Embryonic facial prominence (tissue), 1 donor: ENCODE measurements at regions not wholly inside any gene's neighbourhood (a gene's known extent, or its start where the extent isn't known, plus 50 kb on each side); places are given as distances from the start of the nearest gene placed in this dataset.
"Not testable (repeated sequence)": the region's sequence is repeated elsewhere in the genome, so short reads cannot be mapped to it uniquely, and the experiment has no call there.

ENCODE experiments used
- DNase-seq: peaks from one replicate; pipeline ENCODE4 v3.0.0-alpha.2; 2016; ENCODE audit errors: extremely low spot score

- no peak for DNase-seq
These were observed 913.9 kb downstream of the TLE4 start for GRCh38 chr9:80485420-80486250.

- DNase-seq: not testable (repeated sequence)
These were observed 910.5 kb downstream of the TLE4 start for GRCh38 chr9:80482251-80482650.

GRCh38 chr9:80467632-80468031, 895.9 kb downstream of the TLE4 start:
- DNase-seq: no peak

- DNase-seq: no peak
These were observed 893.8 kb downstream of the TLE4 start for GRCh38 chr9:80465556-80465955.

GRCh38 chr9:80449513-80449912, 877.7 kb downstream of the TLE4 start:
- no peak for DNase-seq

GRCh38 chr9:80448996-80449395, 877.2 kb downstream of the TLE4 start:
- no peak for DNase-seq

GRCh38 chr9:80447876-80448275, 876.1 kb downstream of the TLE4 start:
- DNase-seq: no peak

- no peak for DNase-seq
These were observed 869.0 kb downstream of the TLE4 start for GRCh38 chr9:80440724-80441123.

- DNase-seq: no peak
These were observed 866.1 kb downstream of the TLE4 start for GRCh38 chr9:80437825-80438224.

GRCh38 chr9:80437091-80437640, 865.4 kb downstream of the TLE4 start:
- no peak for DNase-seq

GRCh38 chr9:80435591-80435990, 863.8 kb downstream of the TLE4 start:
- no peak for DNase-seq

- no peak for DNase-seq
These were observed 855.2 kb downstream of the TLE4 start for GRCh38 chr9:80426992-80427391.

- DNase-seq: no peak
These were observed 845.5 kb downstream of the TLE4 start for GRCh38 chr9:80417211-80417773.

- no peak for DNase-seq
These were observed 838.3 kb downstream of the TLE4 start for GRCh38 chr9:80410106-80410505.

- DNase-seq: no peak
These were observed 835.5 kb downstream of the TLE4 start for GRCh38 chr9:80407220-80407619.

GRCh38 chr9:80401243-80401642, 829.5 kb downstream of the TLE4 start:
- DNase-seq: no peak

- DNase-seq: no peak
These were observed 829.0 kb downstream of the TLE4 start for GRCh38 chr9:80400624-80401230.

- no peak for DNase-seq
These were observed 827.8 kb downstream of the TLE4 start for GRCh38 chr9:80399606-80400005.

- DNase-seq: no peak
These were observed 816.1 kb downstream of the TLE4 start for GRCh38 chr9:80387828-80388227.

- DNase-seq: no peak
These were observed 813.5 kb downstream of the TLE4 start for GRCh38 chr9:80385246-80385645.

- no peak for DNase-seq
These were observed 811.6 kb downstream of the TLE4 start for GRCh38 chr9:80383331-80383730.

GRCh38 chr9:80382211-80382891, 810.6 kb downstream of the TLE4 start:
- DNase-seq: no peak
